Loucy (cell line): ENCODE measurements at regions not wholly inside any gene's neighbourhood (a gene's known extent, or its start where the extent isn't known, plus 50 kb on each side); places are given as distances from the start of the nearest gene placed in this dataset.

Experiments used
- H2AFZ ChIP-seq: fragments of 200-600 bp; sonication (generic); 2 replicates; pipeline ENCODE4 v1.6.0; 2016; ENCODE audit warnings: antibody characterized with exemption, mild to moderate bottlenecking, low read length, moderate library complexity
- H3F3A ChIP-seq: fragments of 200-600 bp; 2 replicates; pipeline ENCODE4 v1.6.0; 2016; ENCODE audit warnings: antibody characterized with exemption, low read depth, mild to moderate bottlenecking
- H3K27me3 ChIP-seq: fragments of 200-600 bp; sonication (generic); 2 replicates; pipeline ENCODE4 v1.6.1; 2014; ENCODE audit warnings: low read length, mild to moderate bottlenecking; ENCODE audit not compliant: insufficient read depth, poor library complexity, severe bottlenecking
- H3K36me3 ChIP-seq: fragments of 200-600 bp; sonication (generic); 2 replicates; pipeline ENCODE4 v1.6.1; 2016; ENCODE audit warnings: low read length; ENCODE audit not compliant: insufficient read depth
- H3K4me1 ChIP-seq: fragments of 200-600 bp; sonication (generic); 2 replicates; pipeline ENCODE4 v1.5.1; 2014; ENCODE audit warnings: low read length, mild to moderate bottlenecking; ENCODE audit not compliant: insufficient read depth, poor library complexity, severe bottlenecking
- H3K4me2 ChIP-seq: fragments of 200-600 bp; sonication (generic); 2 replicates; pipeline ENCODE4 v1.6.0; 2014; ENCODE audit warnings: antibody characterized with exemption, low read length, low read depth, mild to moderate bottlenecking; ENCODE audit not compliant: poor library complexity, severe bottlenecking
- H3K4me3 ChIP-seq: fragments of 200-600 bp; sonication (generic); 2 replicates; pipeline ENCODE4 v1.5.1; 2014; ENCODE audit warnings: low read length, mild to moderate bottlenecking, mixed read lengths; ENCODE audit not compliant: poor library complexity, severe bottlenecking
- H3K79me2 ChIP-seq: fragments of 200-600 bp; sonication (generic); 2 replicates; pipeline ENCODE4 v1.6.1; 2014; ENCODE audit warnings: low read length; ENCODE audit not compliant: insufficient read depth
- H3K9ac ChIP-seq: fragments of 200-600 bp; sonication (generic); 2 replicates; pipeline ENCODE4 v1.6.0; 2014; ENCODE audit warnings: mild to moderate bottlenecking, low read depth, low read length, moderate library complexity; ENCODE audit not compliant: poor library complexity, severe bottlenecking
- H3K9me2 ChIP-seq: fragments of 200-600 bp; sonication (generic); replicated peaks from 2 replicates; pipeline ENCODE4 v1.6.1; 2016; ENCODE audit warnings: low read depth, low read length, mixed read lengths
- H3K9me3 ChIP-seq: fragments of 200-600 bp; sonication (generic); 2 replicates; pipeline ENCODE4 v1.6.1; 2014; ENCODE audit warnings: mild to moderate bottlenecking, antibody characterized with exemption, low read length, low read depth; ENCODE audit not compliant: insufficient read depth
- H4K20me1 ChIP-seq: fragments of 200-600 bp; sonication (generic); 2 replicates; pipeline ENCODE4 v1.6.0; 2014; ENCODE audit warnings: antibody characterized with exemption, low read length, mild to moderate bottlenecking; ENCODE audit not compliant: insufficient read depth, poor library complexity, severe bottlenecking
- EZH2phosphoT487 ChIP-seq: fragments of 200-600 bp; IDR thresholded peaks from 2 replicates; pipeline ENCODE4 v1.6.1; 2018; ENCODE audit warnings: antibody characterized with exemption, mild to moderate bottlenecking, moderate library complexity, borderline replicate concordance
- TF ChIP-seq, protein P1 (sequence below): fragments of 200-600 bp; sonication (generic); conservative IDR thresholded peaks from 2 replicates; pipeline ENCODE4 v1.5.1; 2014; ENCODE audit warnings: mild to moderate bottlenecking, antibody characterized with exemption, low read length

DNA sequence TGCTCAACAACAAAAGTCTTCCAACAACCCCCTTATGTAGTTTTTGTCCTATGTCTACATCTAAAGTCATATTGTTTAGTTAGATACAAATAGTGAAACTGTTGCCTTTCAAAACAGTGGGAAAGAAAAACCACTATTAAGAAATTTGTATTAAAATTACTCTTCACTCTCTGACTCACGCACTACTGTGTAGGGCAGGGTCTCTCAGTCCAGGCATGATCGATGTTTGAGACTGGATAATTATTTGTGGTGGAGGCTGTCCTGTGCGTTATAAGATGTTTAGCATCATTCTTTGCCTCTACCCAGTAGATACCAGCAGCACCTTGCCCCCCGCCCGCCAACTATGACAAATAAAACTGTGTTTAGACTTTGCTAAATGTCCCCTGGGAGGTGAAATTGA is 369.4 kb upstream of the ZEB2 start:
- H3K4me2 ChIP-seq, result no peak overlapping the region
- H3F3A ChIP-seq, result no peaks in the 10 kb centered on the region
- H3K9ac ChIP-seq, result no peak overlapping the region
- no peaks in the 10 kb centered on the region for H3K79me2 ChIP-seq
- H3K9me2 ChIP-seq, result no peaks in the 10 kb centered on the region
- no peaks in the 10 kb centered on the region for H3K27me3 ChIP-seq
- no peaks in the 10 kb centered on the region for H3K9me3 ChIP-seq
- no peak overlapping the region for H2AFZ ChIP-seq
- no peaks in the 10 kb centered on the region for H4K20me1 ChIP-seq
- H3K4me3 ChIP-seq, result no peak overlapping the region
- no peak for TF ChIP-seq EZH2phosphoT487
- TF ChIP-seq, protein P1, sequence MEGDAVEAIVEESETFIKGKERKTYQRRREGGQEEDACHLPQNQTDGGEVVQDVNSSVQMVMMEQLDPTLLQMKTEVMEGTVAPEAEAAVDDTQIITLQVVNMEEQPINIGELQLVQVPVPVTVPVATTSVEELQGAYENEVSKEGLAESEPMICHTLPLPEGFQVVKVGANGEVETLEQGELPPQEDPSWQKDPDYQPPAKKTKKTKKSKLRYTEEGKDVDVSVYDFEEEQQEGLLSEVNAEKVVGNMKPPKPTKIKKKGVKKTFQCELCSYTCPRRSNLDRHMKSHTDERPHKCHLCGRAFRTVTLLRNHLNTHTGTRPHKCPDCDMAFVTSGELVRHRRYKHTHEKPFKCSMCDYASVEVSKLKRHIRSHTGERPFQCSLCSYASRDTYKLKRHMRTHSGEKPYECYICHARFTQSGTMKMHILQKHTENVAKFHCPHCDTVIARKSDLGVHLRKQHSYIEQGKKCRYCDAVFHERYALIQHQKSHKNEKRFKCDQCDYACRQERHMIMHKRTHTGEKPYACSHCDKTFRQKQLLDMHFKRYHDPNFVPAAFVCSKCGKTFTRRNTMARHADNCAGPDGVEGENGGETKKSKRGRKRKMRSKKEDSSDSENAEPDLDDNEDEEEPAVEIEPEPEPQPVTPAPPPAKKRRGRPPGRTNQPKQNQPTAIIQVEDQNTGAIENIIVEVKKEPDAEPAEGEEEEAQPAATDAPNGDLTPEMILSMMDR, result no peak
- H3K4me1 ChIP-seq, result peaks cover 5% of the 10 kb centered on the region
- H3K36me3 ChIP-seq, result no peaks in the 10 kb centered on the region

DNA sequence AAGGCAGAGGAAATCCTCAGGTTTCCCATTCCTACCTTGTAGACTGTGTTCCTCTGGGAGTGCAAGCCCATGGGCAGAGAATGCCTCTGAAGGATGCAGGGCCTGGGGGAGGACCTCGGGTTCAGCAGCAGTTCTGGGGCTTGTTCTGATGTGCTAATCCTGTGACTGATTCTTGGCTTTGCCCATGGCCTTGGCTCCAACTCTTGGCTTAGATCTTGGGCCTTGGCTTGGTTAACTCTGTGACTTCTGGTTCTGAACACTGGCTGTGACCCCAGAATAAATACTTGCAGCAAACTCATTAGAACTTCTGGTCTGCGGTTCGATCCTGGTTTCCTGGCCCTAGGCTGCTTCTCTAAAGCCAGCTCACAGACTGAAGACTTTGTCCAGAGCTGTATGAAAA is 366.9 kb upstream of the ZEB2 start:
- H3K36me3 ChIP-seq, result no peaks in the 10 kb centered on the region
- no peaks in the 10 kb centered on the region for H3K9me2 ChIP-seq
- peaks cover 5% of the 10 kb centered on the region for H3K4me1 ChIP-seq
- H3K9ac ChIP-seq, result no peak overlapping the region
- no peaks in the 10 kb centered on the region for H4K20me1 ChIP-seq
- H3K4me3 ChIP-seq, result no peak overlapping the region
- no peak overlapping the region for H2AFZ ChIP-seq
- H3K9me3 ChIP-seq, result no peaks in the 10 kb centered on the region
- H3K27me3 ChIP-seq, result no peaks in the 10 kb centered on the region
- no peak for TF ChIP-seq EZH2phosphoT487
- TF ChIP-seq, protein P1, result no peak
- H3K4me2 ChIP-seq, result no peak overlapping the region
- no peaks in the 10 kb centered on the region for H3K79me2 ChIP-seq
- no peaks in the 10 kb centered on the region for H3F3A ChIP-seq

DNA sequence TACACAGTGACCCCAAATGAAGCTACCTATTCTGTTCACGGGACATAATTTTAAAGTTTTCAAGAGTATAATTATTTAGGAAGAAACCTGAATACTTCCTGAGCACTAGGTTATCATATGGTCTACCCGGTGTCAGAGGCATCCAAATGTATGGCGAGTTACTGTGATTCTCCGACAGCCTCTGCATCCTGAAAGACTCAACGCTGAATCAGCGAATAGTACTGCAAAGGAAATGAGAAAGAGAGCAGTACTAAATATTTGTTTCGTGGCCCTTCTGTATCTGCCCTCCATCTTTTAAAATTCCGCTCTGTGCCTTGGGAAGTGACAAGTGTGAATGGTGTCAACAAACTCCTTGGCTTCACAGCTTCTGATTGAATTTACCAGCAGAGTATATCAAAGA is 358.0 kb upstream of the ZEB2 start:
- TF ChIP-seq, protein P1, result no peak
- no peak for TF ChIP-seq EZH2phosphoT487
- Histone ChIP-seq H3K9me3 (no peaks in the 10 kb centered on the region), H3K4me2 (no peak overlapping the region), H3K36me3 (no peaks in the 10 kb centered on the region), H3K4me3 (no peak overlapping the region), H3K4me1 (no peaks in the 10 kb centered on the region), H3K9me2 (no peaks in the 10 kb centered on the region), H3F3A (no peaks in the 10 kb centered on the region), H4K20me1 (no peaks in the 10 kb centered on the region), H2AFZ (no peak overlapping the region), H3K79me2 (no peaks in the 10 kb centered on the region), H3K9ac (no peak overlapping the region), H3K27me3 (no peaks in the 10 kb centered on the region)
